Osteocyte (in vitro differentiated cells): ENCODE measurements at regions not wholly inside any gene's neighbourhood (a gene's known extent, or its start where the extent isn't known, plus 50 kb on each side); places are given as distances from the start of the nearest gene placed in this dataset.

Experiments
- DNase-seq: peaks from one replicate; pipeline ENCODE4 v3.0.0; 2021; ENCODE audit warnings: mixed read lengths; ENCODE audit not compliant: unreplicated experiment; ENCODE audit errors: extremely low spot score
- H3K27ac Mint-ChIP-seq: one replicate; pipeline ENCODE4 v1.8.0; 2021; ENCODE audit warnings: mild to moderate bottlenecking, mixed read lengths; ENCODE audit not compliant: unreplicated experiment
- H3K27me3 Mint-ChIP-seq: one replicate; pipeline ENCODE4 v1.8.0; 2021; ENCODE audit warnings: mixed read lengths; ENCODE audit not compliant: unreplicated experiment
- H3K36me3 Mint-ChIP-seq: one replicate; pipeline ENCODE4 v1.8.0; 2021; ENCODE audit warnings: mixed read lengths; ENCODE audit not compliant: unreplicated experiment
- H3K4me1 Mint-ChIP-seq: one replicate; pipeline ENCODE4 v1.8.0; 2021; ENCODE audit warnings: mixed read lengths; ENCODE audit not compliant: unreplicated experiment
- H3K4me3 Mint-ChIP-seq: one replicate; pipeline ENCODE4 v1.8.0; 2021; ENCODE audit warnings: mild to moderate bottlenecking, moderate library complexity, mixed read lengths; ENCODE audit not compliant: unreplicated experiment
- H3K9me3 Mint-ChIP-seq: one replicate; pipeline ENCODE4 v1.8.0; 2021; ENCODE audit warnings: mixed read lengths; ENCODE audit not compliant: unreplicated experiment
- TF ChIP-seq, protein P1 (sequence below): fragments of 200-600 bp; sonication (generic); IDR thresholded peaks from 2 replicates; pipeline ENCODE4 v1.5.0; 2021; ENCODE audit warnings: antibody characterized with exemption, mild to moderate bottlenecking, moderate library complexity

DNA sequence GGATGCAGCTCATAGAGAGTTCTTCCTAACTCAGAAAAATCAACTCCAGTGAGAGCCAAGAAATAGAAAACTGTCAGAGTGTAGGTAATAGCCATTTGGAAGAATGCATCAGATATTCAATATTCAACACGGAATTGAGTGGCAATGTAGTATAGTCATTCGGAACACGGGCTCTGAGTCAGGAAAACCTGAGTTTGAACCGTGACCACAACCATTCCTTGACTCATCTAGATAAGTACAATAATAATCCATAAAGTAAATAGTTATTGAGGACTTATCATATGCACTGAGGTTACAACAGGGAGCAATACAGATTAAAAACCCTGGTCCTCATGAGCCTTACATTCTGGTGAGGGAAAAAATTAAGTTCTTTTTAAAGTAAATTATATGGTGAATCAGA, 62.6 kb upstream of the PHF21A start:
- Mint-ChIP-seq H3K27me3 (peaks cover 74% of the 10 kb centered on the region), H3K36me3 (no peaks in the 10 kb centered on the region)

DNA sequence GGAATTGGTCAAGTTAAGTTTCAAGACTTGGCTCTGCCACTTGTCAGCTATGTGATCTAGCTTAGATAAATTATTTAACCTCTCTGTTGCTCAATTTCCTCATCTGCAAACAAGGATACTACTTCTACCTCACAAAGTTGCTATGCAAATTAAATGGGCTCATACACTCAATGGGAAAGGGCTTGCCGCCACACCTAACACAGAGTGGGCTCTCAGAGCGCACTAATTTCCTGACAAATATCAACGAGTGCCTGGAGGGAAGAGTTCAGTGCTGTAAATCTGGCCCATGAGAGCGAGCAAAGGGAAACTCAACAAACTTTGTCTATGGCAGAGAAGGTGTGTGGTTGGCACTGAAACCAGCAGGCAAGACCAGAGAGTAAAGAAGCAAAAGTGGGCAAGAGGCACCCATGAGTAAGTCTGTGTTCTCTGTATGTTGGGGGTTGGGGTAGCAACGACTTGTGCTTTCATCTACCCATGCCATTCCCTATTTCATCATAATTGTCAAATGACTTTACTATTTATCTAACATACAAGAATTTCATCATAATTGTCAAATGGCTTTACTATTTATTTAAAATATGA, 60.7 kb upstream of the PHF21A start:
- TF ChIP-seq, protein P1, sequence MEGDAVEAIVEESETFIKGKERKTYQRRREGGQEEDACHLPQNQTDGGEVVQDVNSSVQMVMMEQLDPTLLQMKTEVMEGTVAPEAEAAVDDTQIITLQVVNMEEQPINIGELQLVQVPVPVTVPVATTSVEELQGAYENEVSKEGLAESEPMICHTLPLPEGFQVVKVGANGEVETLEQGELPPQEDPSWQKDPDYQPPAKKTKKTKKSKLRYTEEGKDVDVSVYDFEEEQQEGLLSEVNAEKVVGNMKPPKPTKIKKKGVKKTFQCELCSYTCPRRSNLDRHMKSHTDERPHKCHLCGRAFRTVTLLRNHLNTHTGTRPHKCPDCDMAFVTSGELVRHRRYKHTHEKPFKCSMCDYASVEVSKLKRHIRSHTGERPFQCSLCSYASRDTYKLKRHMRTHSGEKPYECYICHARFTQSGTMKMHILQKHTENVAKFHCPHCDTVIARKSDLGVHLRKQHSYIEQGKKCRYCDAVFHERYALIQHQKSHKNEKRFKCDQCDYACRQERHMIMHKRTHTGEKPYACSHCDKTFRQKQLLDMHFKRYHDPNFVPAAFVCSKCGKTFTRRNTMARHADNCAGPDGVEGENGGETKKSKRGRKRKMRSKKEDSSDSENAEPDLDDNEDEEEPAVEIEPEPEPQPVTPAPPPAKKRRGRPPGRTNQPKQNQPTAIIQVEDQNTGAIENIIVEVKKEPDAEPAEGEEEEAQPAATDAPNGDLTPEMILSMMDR: no peak
- Mint-ChIP-seq H3K4me1 (no peaks in the 10 kb centered on the region), H3K4me3 (no peak overlapping the region), H3K36me3 (no peaks in the 10 kb centered on the region), H3K27ac (no peak overlapping the region), H3K27me3 (peaks cover 77% of the 10 kb centered on the region), H3K9me3 (peaks cover 4% of the 10 kb centered on the region)
- DNase-seq: no peak

More for the DNA sequence above, 62.6 kb upstream of the PHF21A start:
- no peak for DNase-seq
- no peak overlapping the region for H3K27ac Mint-ChIP-seq
- peaks cover 8% of the 10 kb centered on the region for H3K9me3 Mint-ChIP-seq
- TF ChIP-seq, protein P1: no peak
- H3K4me1 Mint-ChIP-seq: no peaks in the 10 kb centered on the region
- no peak overlapping the region for H3K4me3 Mint-ChIP-seq

DNA sequence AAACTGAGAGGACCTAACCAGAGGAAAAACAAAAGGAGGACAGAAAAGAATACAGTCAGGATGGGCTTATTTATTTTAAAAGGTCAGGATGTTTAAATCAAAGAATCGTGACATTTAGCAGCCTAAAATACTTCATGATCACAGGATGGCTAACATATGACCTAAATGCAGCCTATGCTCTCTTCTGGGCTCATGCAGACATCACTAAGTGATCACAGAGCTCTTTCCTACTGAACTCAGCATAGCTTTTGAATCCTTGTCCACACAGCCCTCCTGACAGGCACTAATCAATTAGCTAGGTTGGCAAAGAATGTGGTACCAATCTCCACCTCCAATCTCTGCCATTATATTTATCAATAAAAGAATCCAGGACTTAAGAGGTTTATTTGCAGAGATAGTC, 60.1 kb upstream of the PHF21A start:
- no peak for DNase-seq
- Mint-ChIP-seq H3K9me3 (peaks cover 4% of the 10 kb centered on the region), H3K27me3 (peaks cover 77% of the 10 kb centered on the region), H3K4me1 (no peaks in the 10 kb centered on the region), H3K4me3 (no peak overlapping the region), H3K36me3 (no peaks in the 10 kb centered on the region), H3K27ac (no peak overlapping the region)
- TF ChIP-seq, protein P1: no peak

DNA sequence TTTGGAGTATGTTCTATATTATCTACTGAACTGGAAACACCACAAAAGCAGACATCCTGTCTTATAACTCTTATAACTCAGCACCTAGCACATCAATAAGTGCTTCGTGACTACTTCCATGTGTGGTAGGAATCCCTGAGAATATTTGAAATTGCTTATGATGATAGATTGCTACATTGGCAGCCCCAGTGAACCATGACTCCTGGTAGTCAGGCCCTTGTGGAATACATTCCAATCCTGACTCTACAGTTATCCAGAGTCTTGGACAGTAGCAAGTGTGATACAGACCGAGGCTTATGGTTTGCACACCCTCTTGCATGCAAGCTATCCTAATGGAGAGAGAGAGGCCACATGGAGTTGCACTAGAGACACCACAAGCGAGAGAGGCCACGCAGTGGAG, 59.5 kb upstream of the PHF21A start:
- TF ChIP-seq, protein P1: no peak
- H3K9me3 Mint-ChIP-seq: peaks cover 4% of the 10 kb centered on the region
- H3K27me3 Mint-ChIP-seq: peaks cover 81% of the 10 kb centered on the region
- no peaks in the 10 kb centered on the region for H3K36me3 Mint-ChIP-seq
- H3K4me1 Mint-ChIP-seq: no peaks in the 10 kb centered on the region
- H3K4me3 Mint-ChIP-seq: no peak overlapping the region
- no peak for DNase-seq
- no peak overlapping the region for H3K27ac Mint-ChIP-seq

DNA sequence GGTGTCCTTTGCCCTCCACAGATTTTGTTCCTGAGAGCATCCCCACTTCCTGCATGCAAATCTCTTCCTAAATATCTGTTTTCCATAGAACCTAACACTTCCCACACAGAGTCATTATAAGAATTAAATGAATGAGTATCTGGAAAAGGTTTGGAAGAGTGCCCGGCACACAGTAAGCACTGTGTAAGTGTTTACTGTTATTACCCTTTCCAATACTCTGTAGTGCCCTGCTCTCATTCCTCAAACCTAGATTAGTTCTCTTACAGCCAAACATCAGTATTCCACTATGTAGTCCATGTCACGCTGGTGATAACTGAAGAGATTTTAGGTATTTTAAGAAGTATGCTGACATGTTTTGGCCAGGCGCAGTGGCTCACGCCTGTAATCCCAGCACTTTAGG, 57.3 kb upstream of the PHF21A start:
- Mint-ChIP-seq H3K36me3 (no peaks in the 10 kb centered on the region), H3K4me3 (no peak overlapping the region), H3K4me1 (no peaks in the 10 kb centered on the region), H3K27me3 (peaks cover 70% of the 10 kb centered on the region), H3K27ac (no peak overlapping the region), H3K9me3 (peaks cover 4% of the 10 kb centered on the region)
- DNase-seq: no peak
- TF ChIP-seq, protein P1: no peak
